OCI-LY7 (cell line): ENCODE measurements at regions not wholly inside any gene's neighbourhood (a gene's known extent, or its start where the extent isn't known, plus 50 kb on each side); places are given as distances from the start of the nearest gene placed in this dataset.

ENCODE experiments used
- EZH2phosphoT487 ChIP-seq: fragments of 200-600 bp; sonication (generic); IDR thresholded peaks from 2 replicates; pipeline ENCODE4 v1.6.1; 2018; ENCODE audit warnings: low read depth, borderline replicate concordance, mild to moderate bottlenecking, mixed run types, antibody characterized with exemption, low read length, moderate library complexity, mixed read lengths
- TF ChIP-seq, protein P1 (sequence below): fragments of 200-600 bp; sonication (generic); conservative IDR thresholded peaks from 2 replicates; pipeline ENCODE4 v1.5.1; 2014; ENCODE audit warnings: mild to moderate bottlenecking, antibody characterized with exemption, low read length, moderate library complexity, mixed read lengths

DNA sequence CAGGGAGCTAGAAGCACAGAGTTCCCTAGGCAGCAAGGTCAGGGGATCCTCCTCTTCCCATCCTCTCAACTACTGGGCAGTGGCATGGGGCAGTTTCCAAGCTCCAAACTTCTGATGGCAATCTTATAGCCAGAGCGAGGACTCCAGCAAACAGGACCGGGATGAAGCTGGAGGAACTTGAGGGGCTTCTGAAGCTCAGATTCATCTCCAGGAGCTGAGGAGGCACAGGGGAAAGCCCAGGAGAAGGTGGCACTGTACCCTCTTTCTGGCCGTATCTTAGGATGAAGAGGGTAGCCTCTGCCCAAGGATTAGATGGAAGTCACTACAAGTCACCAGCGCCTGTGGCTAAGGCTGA, 50.0 kb upstream of the RPL38 start:
- TF ChIP-seq EZH2phosphoT487 = no peak
- TF ChIP-seq, protein P1, sequence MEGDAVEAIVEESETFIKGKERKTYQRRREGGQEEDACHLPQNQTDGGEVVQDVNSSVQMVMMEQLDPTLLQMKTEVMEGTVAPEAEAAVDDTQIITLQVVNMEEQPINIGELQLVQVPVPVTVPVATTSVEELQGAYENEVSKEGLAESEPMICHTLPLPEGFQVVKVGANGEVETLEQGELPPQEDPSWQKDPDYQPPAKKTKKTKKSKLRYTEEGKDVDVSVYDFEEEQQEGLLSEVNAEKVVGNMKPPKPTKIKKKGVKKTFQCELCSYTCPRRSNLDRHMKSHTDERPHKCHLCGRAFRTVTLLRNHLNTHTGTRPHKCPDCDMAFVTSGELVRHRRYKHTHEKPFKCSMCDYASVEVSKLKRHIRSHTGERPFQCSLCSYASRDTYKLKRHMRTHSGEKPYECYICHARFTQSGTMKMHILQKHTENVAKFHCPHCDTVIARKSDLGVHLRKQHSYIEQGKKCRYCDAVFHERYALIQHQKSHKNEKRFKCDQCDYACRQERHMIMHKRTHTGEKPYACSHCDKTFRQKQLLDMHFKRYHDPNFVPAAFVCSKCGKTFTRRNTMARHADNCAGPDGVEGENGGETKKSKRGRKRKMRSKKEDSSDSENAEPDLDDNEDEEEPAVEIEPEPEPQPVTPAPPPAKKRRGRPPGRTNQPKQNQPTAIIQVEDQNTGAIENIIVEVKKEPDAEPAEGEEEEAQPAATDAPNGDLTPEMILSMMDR = no peak
